WTC11 (cell line): ENCODE measurements at regions not wholly inside any gene's neighbourhood (a gene's known extent, or its start where the extent isn't known, plus 50 kb on each side); places are given as distances from the start of the nearest gene placed in this dataset.

Experiments
- CTCF ChIP-seq: fragments of 200-600 bp; IDR thresholded peaks from 2 replicates; pipeline ENCODE4 v1.8.0; 2022; ENCODE audit warnings: antibody characterized with exemption
- JUN ChIP-seq: sonication (generic); formaldehyde crosslinking; IDR thresholded peaks from 2 replicates; pipeline ENCODE4 v1.8.0; 2023; ENCODE audit warnings: mild to moderate bottlenecking, missing genetic modification reagents

DNA sequence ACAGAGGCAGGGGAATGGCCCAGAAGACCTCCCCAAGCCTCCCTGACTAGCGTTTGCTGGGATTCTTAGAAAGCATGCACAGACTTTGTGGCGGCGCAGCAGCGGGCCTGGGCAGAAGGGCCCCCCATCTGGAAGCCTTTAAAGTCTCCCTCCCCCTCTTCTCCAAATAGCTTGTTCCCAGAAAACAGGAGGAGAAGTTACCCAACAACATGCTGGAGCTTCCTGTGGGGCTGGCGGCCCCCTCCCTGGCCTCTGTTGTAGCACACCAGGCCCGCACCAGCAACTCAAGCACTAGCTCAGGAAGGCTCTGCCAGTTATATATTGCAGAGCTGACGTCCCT lies 334.8 kb downstream of the DYSF start:
- TF ChIP-seq CTCF (no peak), JUN (CRISPR knock-in tag) (no peak)
